H1 (cell line): ENCODE measurements at regions not wholly inside any gene's neighbourhood (a gene's known extent, or its start where the extent isn't known, plus 50 kb on each side); places are given as distances from the start of the nearest gene placed in this dataset.

Experiments
- CTCF ChIA-PET: fragments of 300-600 bp; sonication (Branson Sonifier 250); formaldehyde crosslinking; loops from one replicate; lab custom pipeline; 2021; ENCODE audit not compliant: partially characterized antibody; lab: Charles Lee
- POLR2A ChIA-PET: fragments of 300-600 bp; sonication (Branson Sonifier 250); formaldehyde crosslinking; loops from one replicate; lab custom pipeline; 2021; ENCODE audit warnings: inconsistent platforms; ENCODE audit not compliant: partially characterized antibody; lab: Charles Lee
- DNase-seq, 2 experiments: peaks; one replicate each; pipeline versions ENCODE4 v3.0.0 to v3.0.0-alpha.2; 2010 to 2022; ENCODE audit warnings: low spot score in 2 of 2, low read depth in 1 of 2, mixed read lengths in 1 of 2
- FAIRE-seq: peaks from 2 replicates; lab custom pipeline; 2011; peaks lifted over from hg19 to GRCh38; lab: Jason Lieb, UNC
- H2AFZ ChIP-seq: 2 replicates; pipeline ENCODE4 v1.8.1; 2012; ENCODE audit warnings: low read length, inconsistent platforms
- H2AK5ac ChIP-seq: 2 replicates; pipeline ENCODE4 v1.6.1; 2013; ENCODE audit warnings: low read depth, low read length
- H2BK120ac ChIP-seq: replicated peaks from 2 replicates; pipeline ENCODE3; 2013; ENCODE audit warnings: low read depth, low read length, inconsistent platforms
- H2BK12ac ChIP-seq: 2 replicates; pipeline ENCODE4 v1.6.1; 2013; ENCODE audit warnings: low read depth, low read length
- H2BK15ac ChIP-seq: 2 replicates; pipeline ENCODE4 v1.6.1; 2013; ENCODE audit warnings: low read length
- H2BK20ac ChIP-seq: 2 replicates; pipeline ENCODE4 v1.6.1; 2013; ENCODE audit warnings: low read length
- H2BK5ac ChIP-seq: 2 replicates; pipeline ENCODE4 v1.6.1; 2013; ENCODE audit warnings: low read depth, low read length
- H3K14ac ChIP-seq: 2 replicates; pipeline ENCODE4 v1.6.1; 2013; ENCODE audit warnings: inconsistent platforms; ENCODE audit not compliant: insufficient read length
- H3K18ac ChIP-seq: 2 replicates; pipeline ENCODE4 v1.6.1; 2013; ENCODE audit warnings: low read length; ENCODE audit errors: extremely low read depth
- H3K23ac ChIP-seq: 2 replicates; pipeline ENCODE4 v1.6.1; 2013; ENCODE audit warnings: inconsistent platforms; ENCODE audit not compliant: insufficient read length
- H3K23me2 ChIP-seq: 2 replicates; pipeline ENCODE4 v1.6.1; 2013; ENCODE audit warnings: low read depth, low read length
- H3K27ac ChIP-seq: 2 replicates; pipeline ENCODE4 v1.6.1; 2011; ENCODE audit warnings: low read depth, low read length, inconsistent platforms
- H3K27me3 ChIP-seq, 4 experiments: replicated peaks in 1 of 4; 1 replicate in 1 of 4; 2 replicates in 3 of 4; pipeline versions ENCODE4 v1.6.1 to v1.8.1; 2011 to 2013; ENCODE audit warnings: low read length in 3 of 4, mild to moderate bottlenecking in 3 of 4, inconsistent platforms in 2 of 4, mixed read lengths in 2 of 4, moderate library complexity in 1 of 4; ENCODE audit not compliant: control insufficient read depth in 3 of 4, insufficient read depth in 3 of 4; ENCODE audit errors: extremely low read depth in 1 of 4
- H3K36me3 ChIP-seq, 4 experiments: 2 replicates each; pipeline versions ENCODE4 v1.6.1 to v1.8.1; 2011 to 2013; ENCODE audit warnings: mild to moderate bottlenecking in 4 of 4, low read length in 3 of 4, moderate library complexity in 2 of 4, control low read depth in 1 of 4, inconsistent platforms in 1 of 4; ENCODE audit not compliant: insufficient read depth in 4 of 4, control insufficient read depth in 2 of 4
- H3K4ac ChIP-seq: replicated peaks from 2 replicates; pipeline ENCODE3; 2013; ENCODE audit warnings: low read length, low read depth, mixed read lengths, inconsistent platforms; ENCODE audit not compliant: insufficient read length
- H3K4me1 ChIP-seq, 4 experiments: replicated peaks in 1 of 4; 1 replicate in 1 of 4; 2 replicates in 3 of 4; pipeline versions ENCODE4 v1.6.1 to v1.8.1; 2011 to 2013; ENCODE audit warnings: low read length in 3 of 4, inconsistent platforms in 2 of 4, mixed read lengths in 1 of 4; ENCODE audit not compliant: insufficient read depth in 4 of 4, control insufficient read depth in 3 of 4
- H3K4me2 ChIP-seq, 2 experiments: 2 replicates each; pipeline versions ENCODE4 v1.6.1 to v1.8.1; 2011 to 2013; ENCODE audit warnings: low read depth in 2 of 2, low read length in 2 of 2, control low read depth in 1 of 2, inconsistent platforms in 1 of 2, mild to moderate bottlenecking in 1 of 2; ENCODE audit not compliant: insufficient read depth in 1 of 2
- H3K4me3 ChIP-seq, 4 experiments: fragments of 200-600, 300-600 bp in 1 of 4; sonication (generic), shearing (Covaris generic), sonication (Bioruptor Twin) in 1 of 4; 2 replicates each; pipeline versions ENCODE4 v1.5.1 to v1.8.1; 2011 to 2016; ENCODE audit warnings: low read length in 4 of 4, low read depth in 3 of 4, control low read depth in 2 of 4, inconsistent platforms in 2 of 4, mild to moderate bottlenecking in 2 of 4, mixed read lengths in 1 of 4, moderate library complexity in 1 of 4; ENCODE audit not compliant: insufficient read depth in 2 of 4; ENCODE audit errors: extremely low read depth in 1 of 4
- H3K56ac ChIP-seq: replicated peaks from 2 replicates; pipeline ENCODE3; 2013; ENCODE audit warnings: low read depth, mild to moderate bottlenecking, mixed read lengths, low read length, inconsistent platforms; ENCODE audit not compliant: insufficient read length
- H3K79me1 ChIP-seq: 2 replicates; pipeline ENCODE4 v1.6.1; 2013; ENCODE audit warnings: low read depth, low read length, control low read depth
- H3K79me2 ChIP-seq, 2 experiments: 2 replicates each; pipeline versions ENCODE4 v1.6.1 to v1.8.1; 2012 to 2013; ENCODE audit warnings: low read length in 2 of 2, mild to moderate bottlenecking in 2 of 2, inconsistent platforms in 1 of 2; ENCODE audit not compliant: insufficient read depth in 2 of 2, control insufficient read depth in 1 of 2
- H3K9ac ChIP-seq, 4 experiments: replicated peaks in 1 of 4; 1 replicate in 1 of 4; 2 replicates in 3 of 4; pipeline versions ENCODE4 v1.6.1 to v1.8.1; 2011 to 2013; ENCODE audit warnings: low read depth in 3 of 4, low read length in 3 of 4, control low read depth in 2 of 4, mild to moderate bottlenecking in 2 of 4, moderate library complexity in 2 of 4, inconsistent platforms in 1 of 4; ENCODE audit errors: extremely low read depth in 1 of 4
- H3K9me3 ChIP-seq, 2 experiments: 2 replicates each; pipeline versions ENCODE4 v1.6.1 to v1.8.1; 2012 to 2013; ENCODE audit warnings: mild to moderate bottlenecking in 2 of 2, moderate library complexity in 2 of 2, control low read depth in 1 of 2, inconsistent platforms in 1 of 2, low read depth in 1 of 2, low read length in 1 of 2, mixed read lengths in 1 of 2; ENCODE audit not compliant: insufficient read depth in 2 of 2
- H4K20me1 ChIP-seq, 2 experiments: replicated peaks in 1 of 2; 2 replicates each; pipeline versions ENCODE3 to v1.8.1; 2011 to 2013; ENCODE audit warnings: inconsistent platforms in 2 of 2, low read length in 2 of 2, mild to moderate bottlenecking in 1 of 2; ENCODE audit not compliant: insufficient read depth in 2 of 2, control insufficient read depth in 1 of 2
- H4K5ac ChIP-seq: 2 replicates; pipeline ENCODE4 v1.6.1; 2013; ENCODE audit warnings: low read length, low read depth, mixed read lengths, inconsistent platforms; ENCODE audit not compliant: insufficient read length
- H4K8ac ChIP-seq: 2 replicates; pipeline ENCODE4 v1.8.0; 2013; ENCODE audit warnings: mild to moderate bottlenecking, moderate library complexity, low read length, inconsistent platforms; ENCODE audit not compliant: insufficient read depth; ENCODE audit errors: extremely low read depth
- H4K91ac ChIP-seq: replicated peaks from 2 replicates; pipeline ENCODE3; 2013; ENCODE audit warnings: low read length, mixed read lengths, inconsistent platforms; ENCODE audit not compliant: insufficient read length
- ASH2L ChIP-seq: fragments of 200-600, 300-600 bp; sonication (generic); IDR thresholded peaks from one replicate; pipeline ENCODE4 v1.7.1; 2017; ENCODE audit warnings: low read length
- BCL11A ChIP-seq, 2 experiments: IDR thresholded peaks; one replicate each; pipeline ENCODE4 v1.6.1; 2011; ENCODE audit warnings: low read depth in 2 of 2, low read length in 2 of 2, mild to moderate bottlenecking in 2 of 2
- EZH2 ChIP-seq: fragments of 200-600 bp; sonication (generic); IDR thresholded peaks from 2 replicates; pipeline ENCODE4 v1.7.1; 2012; ENCODE audit warnings: low read depth, mild to moderate bottlenecking, moderate library complexity, low read length, inconsistent platforms; ENCODE audit not compliant: severe bottlenecking
- JUND ChIP-seq: IDR thresholded peaks from 2 replicates; pipeline ENCODE4 v1.6.1; 2011; ENCODE audit warnings: mild to moderate bottlenecking, improper control_type of control experiment, low read length
- KDM5A ChIP-seq: fragments of 200-600 bp; IDR thresholded peaks from 2 replicates; pipeline ENCODE4 v1.7.1; 2012; ENCODE audit warnings: mild to moderate bottlenecking, low read length, inconsistent platforms, mixed read lengths
- RXRA ChIP-seq: IDR thresholded peaks from 2 replicates; pipeline ENCODE4 v1.6.1; 2011; ENCODE audit warnings: low read depth, mild to moderate bottlenecking, low read length, moderate library complexity; ENCODE audit not compliant: insufficient read depth
- SIRT6 ChIP-seq: IDR thresholded peaks from one replicate; pipeline ENCODE4 v1.7.1; 2012; ENCODE audit warnings: low read length, inconsistent platforms
- WGBS, 2 experiments: shearing (Covaris generic) in 1 of 2; methylation state at CpG; one replicate each; pipeline versions ENCODE4 v1.1.6 to v1.1.7; 2013 to 2015; ENCODE audit warnings: low lambda C conversion rate in 2 of 2, mixed read lengths in 2 of 2, inconsistent platforms in 1 of 2, low coverage in 1 of 2, missing lambda C conversion rate in 1 of 2; ENCODE audit not compliant: insufficient replicate concordance in 2 of 2, insufficient coverage in 1 of 2, insufficient read length in 1 of 2; ENCODE audit errors: extremely low coverage in 1 of 2, missing lambda C conversion rate in 1 of 2; 5-methylcytosine and 5-hydroxymethylcytosine counted together

- no peaks in the 10 kb centered on the region for H3K36me3 ChIP-seq
- H4K5ac ChIP-seq, result no peak overlapping the region
- H3K56ac ChIP-seq, result no peak overlapping the region
- no peaks in the 10 kb centered on the region for H3K23me2 ChIP-seq
- H3K27me3 ChIP-seq, result no peaks in the 10 kb centered on the region
- H3K79me2 ChIP-seq, result no peaks in the 10 kb centered on the region
- no peaks in the 10 kb centered on the region for H3K79me1 ChIP-seq
- DNase-seq, result no peak
- H3K27ac ChIP-seq, result no peak overlapping the region
- H3K9me3 ChIP-seq, result no peaks in the 10 kb centered on the region
- H2AK5ac ChIP-seq, result no peak overlapping the region
- no peak overlapping the region for H3K14ac ChIP-seq
- H3K23ac ChIP-seq, result no peak overlapping the region
- H3K9ac ChIP-seq, result no peak overlapping the region
- no peak for FAIRE-seq
- H3K4me1 ChIP-seq, result no peaks in the 10 kb centered on the region; a peak in 1 of 7 replicates
- H3K4me2 ChIP-seq, result no peak overlapping the region
- H2AFZ ChIP-seq, result no peak overlapping the region
- WGBS, 2 experiments, result 88% methylated on average over 2 of the region's 2 CpGs; no CpG with 5 or more reads in 1 of the 2 experiments
- no peak overlapping the region for H2BK12ac ChIP-seq
- no peak overlapping the region for H3K18ac ChIP-seq
- H4K91ac ChIP-seq, result no peak overlapping the region
- H4K20me1 ChIP-seq, result no peaks in the 10 kb centered on the region
- no peak overlapping the region for H3K4ac ChIP-seq
- no peak overlapping the region for H2BK20ac ChIP-seq
- no peak overlapping the region for H4K8ac ChIP-seq
- CTCF ChIA-PET, result interaction anchor here (0.8 kb wide), 1 partner anchor 10 kb away, joined by 3 read pairs; no protein-coding TSS in a partner anchor
- no peak for TF ChIP-seq KDM5A
- TF ChIP-seq EZH2, result no peak
- no peak for TF ChIP-seq BCL11A (IDR thresholded peaks at IDR 0.05; ENCODE audit: low read depth in 2 of 2, low read length in 2 of 2)
- TF ChIP-seq RXRA, result no peak
- no peak for TF ChIP-seq ASH2L
- TF ChIP-seq JUND, result no peak
- no peak for TF ChIP-seq SIRT6
- H2BK120ac ChIP-seq, result no peak overlapping the region
- H3K4me3 ChIP-seq, result no peak overlapping the region
- no peak overlapping the region for H2BK5ac ChIP-seq
- no peak overlapping the region for H2BK15ac ChIP-seq
- POLR2A ChIA-PET, result no interaction called here
These were observed 873.5 kb downstream of the TTLL7 start for GRCh38 chr1:83125456-83125855.
